Hematopoietic multipotent progenitor cell (in vitro differentiated cells): ENCODE measurements at regions not wholly inside any gene's neighbourhood (a gene's known extent, or its start where the extent isn't known, plus 50 kb on each side); places are given as distances from the start of the nearest gene placed in this dataset.

ENCODE experiments used
- DNase-seq, 3 donors: peaks; one replicate each; pipeline ENCODE4 v3.0.0-alpha.2; 2011 to 2015; ENCODE audit warnings: low read depth in 2 of 3, low spot score in 2 of 3

DNA sequence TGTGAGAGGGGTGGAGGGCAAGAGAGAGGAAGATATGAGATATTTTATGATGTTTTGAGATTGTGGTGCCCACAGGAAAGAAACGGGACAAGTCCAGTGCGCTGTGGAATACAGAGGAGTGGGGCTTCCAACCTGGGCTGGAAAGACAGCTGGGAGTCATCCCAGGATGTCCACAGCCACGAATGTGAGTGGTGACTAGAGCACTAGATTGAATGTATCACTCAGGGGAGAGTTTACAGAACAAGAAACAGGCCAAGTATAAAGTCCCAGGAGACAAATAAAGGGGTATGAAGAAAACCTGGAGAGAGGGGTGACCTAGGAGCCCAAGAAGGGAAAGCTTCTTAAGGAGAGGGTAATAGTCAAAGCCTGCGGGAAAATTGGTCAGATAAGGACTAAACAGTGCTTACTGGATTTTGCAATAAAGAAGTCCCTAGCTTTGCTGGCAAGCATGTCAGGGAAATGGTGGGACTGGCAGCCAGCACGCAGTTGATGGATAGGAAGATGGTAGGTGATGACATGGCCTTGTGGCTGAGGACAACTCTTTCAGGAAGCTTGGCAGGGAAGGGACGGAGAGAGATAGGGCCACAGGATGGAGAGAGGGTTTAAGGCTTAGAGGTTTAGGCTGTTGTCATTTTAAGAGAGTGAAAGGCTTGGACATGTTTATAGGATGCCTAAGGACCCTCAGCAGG, 114.5 kb downstream of the AXIN2 start:
- no peak for DNase-seq

DNA sequence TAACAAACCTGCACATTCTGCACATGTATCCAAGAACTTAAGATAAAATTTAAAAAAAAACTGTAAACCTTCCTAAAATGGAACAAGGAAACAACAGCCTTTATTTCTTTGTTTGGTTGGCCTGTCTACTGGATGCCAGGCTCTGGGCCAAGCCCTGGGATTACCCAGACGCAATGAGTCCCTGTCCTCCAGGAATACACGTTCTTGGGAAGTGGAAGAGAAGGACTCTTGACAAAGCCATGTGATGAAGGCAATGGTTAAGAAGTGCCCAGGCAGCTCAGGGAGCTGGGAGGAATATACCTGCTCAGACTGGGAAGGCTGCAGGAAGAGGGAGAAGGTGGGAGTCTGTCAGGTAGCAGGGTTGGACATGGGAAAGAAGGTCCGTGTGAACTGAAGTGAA, 115.4 kb downstream of the AXIN2 start:
- DNase-seq, result no peak

DNA sequence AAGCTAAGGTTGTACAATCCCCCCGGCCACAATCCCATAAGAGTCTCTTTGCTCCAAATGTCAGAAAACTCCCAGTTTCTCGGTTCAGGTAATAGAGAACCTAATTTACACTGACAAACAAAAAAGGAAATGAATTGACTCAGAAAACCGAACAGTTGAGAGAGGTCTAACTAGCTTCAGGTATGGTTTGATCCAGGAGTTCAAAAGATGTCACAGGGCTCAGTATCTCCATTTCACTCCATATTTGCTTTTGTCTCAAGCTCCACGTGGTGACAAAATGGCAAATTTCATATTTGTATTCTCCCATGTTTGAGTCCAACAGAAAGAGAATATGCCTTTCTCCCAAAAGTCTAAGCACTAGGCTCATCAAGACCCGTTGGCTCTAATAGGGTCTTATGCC, 117.4 kb downstream of the AXIN2 start:
- no peak for DNase-seq

DNA sequence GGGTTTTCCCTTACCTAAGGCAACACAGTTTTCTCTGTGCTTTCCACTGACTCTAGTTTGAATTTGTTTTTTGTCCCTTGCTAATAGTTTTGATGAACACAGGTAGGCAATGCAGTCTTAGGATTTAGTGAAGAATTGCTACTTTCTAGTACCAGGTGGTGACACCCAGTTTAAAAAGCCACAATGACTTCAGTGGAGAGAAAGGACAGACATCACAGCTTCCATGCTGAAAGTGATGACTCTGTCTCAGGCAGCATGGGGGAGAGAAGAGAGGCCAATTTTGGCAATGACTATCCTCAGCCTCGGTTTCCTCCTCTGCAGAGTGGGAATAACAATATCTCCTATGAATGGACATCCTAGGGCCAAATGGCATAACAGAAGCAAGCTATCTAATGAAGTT, 118.8 kb downstream of the AXIN2 start:
- DNase-seq, result no peak

DNA sequence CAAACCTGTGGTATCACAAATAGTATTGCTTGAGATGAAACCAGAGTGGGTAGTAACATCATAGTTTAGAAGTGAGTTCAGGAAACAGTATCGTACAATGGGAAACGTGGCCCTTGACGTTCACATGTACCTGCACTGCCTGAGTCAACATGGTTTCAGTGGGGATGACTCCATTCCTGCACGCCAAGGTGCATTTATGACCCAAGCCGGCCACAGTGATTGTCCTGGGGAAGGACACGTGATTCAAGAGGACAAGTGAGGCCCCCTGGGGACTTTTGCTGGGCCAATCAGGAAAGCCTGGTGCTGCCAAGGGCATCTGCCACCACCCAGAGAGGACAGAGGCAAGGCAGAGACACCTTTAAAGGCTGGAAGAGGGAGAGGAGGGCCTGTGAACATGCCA, 119.2 kb downstream of the AXIN2 start:
- no peak for DNase-seq

DNA sequence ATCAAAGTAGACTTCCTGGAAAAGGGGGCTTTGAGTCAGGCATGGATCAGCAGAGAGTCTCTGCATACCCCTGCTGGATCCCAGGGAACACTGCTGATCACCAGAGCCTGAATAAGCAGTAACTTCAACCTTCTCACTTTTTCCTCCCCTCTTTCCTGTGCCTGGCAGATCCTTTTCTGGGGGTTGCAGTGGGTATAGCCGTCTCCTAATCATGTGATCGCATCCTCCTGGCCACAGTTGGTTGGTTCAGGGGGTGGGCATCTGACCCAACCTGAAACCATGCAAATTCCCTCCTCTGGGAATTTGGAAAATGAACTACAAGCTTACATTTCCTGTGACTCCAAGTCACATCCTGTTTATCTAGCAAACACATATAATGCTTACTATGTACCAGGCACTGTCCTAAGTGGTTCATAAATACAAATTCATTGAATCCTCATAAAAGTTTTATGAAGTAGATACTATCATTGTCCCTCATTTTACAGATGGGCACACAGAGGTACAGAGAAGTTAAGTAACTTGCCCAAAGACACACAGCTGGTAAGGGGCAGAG, 120.3 kb downstream of the AXIN2 start:
- DNase-seq, result no peak

DNA sequence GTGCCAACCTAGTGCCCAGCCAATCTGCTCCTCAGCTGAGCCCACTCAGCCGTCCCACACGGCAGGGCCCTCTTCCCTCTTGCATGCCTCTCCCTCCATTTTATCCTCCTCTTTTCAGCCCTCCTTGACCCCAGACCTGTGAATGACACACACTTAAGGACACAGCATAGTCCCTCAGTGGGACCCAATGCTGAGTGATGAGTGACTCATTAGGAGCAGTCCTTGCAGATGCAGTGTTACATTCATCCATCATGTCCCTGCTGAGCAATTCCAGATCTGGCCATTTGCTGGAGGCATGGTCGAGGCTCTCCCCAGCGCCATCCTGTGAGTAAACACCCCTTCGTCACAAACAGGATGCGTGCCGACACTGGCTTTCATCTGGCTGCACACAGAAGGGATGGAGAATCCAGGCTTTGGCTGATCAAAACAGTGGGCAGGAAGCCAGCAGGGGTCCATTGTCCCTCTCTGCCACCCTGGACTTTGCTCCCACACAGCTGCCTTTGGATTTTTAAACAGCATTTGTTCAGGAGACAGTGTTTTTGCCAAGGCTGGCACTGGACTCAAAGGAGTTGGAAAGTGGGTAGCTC, 122.6 kb downstream of the AXIN2 start:
- DNase-seq, result no peak

DNA sequence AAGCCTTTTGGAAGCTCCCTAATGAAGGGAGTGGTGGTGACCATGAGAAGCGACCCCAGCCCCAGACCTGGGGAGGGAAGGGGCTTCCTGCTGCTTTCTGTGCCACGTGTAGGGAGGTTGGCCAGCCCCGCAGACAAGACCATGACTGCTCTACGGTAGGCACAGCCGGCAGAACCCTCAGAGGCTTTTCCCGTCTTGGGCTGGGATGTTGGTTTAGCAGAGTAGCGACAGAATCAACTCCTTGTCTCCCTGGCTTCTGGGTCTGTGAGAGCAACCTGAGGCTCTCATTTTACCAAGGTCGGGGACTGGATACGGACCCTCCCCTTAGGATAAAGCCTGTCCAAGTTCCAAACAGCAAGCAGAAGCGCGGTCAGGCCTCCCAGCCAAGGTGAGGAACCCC, 123.3 kb downstream of the AXIN2 start:
- no peak for DNase-seq

DNA sequence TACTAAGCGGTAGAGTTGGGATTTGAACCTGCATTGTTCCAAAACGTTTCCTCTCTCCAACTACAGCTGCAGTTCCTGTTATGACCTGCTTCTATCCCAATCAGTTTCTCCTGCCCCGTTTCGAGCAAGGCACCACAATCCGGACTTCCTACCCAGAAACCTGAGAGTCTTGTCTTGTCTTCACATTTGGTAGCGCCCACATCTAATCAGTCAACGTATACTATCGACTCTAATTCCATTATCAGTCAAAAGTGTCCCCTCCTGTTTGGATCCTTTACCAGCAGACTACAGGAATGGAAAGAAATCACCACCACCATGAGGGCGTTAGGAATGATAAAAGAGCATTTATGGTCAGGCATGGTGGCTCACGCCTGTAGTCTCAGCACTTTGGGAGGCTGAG, 124.6 kb downstream of the AXIN2 start:
- DNase-seq, result no peak

DNA sequence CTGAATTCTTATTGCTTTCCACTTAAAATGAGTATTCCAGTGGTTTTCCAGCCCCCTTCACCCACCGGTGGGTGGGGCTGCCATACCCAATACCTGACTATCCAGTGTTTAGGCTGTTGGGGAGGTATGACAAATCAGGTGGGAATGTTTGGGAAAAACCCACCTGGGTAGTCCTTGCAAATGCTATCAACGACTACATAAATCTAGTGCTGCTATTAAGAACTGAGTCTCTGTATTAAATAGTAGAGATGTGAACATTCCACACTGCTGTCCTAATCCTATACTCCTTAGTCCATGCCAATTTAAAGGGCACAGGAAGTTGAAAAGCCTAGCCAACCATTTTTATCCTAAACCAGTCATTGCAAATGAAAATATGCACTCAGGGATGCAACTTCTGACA, 126.6 kb downstream of the AXIN2 start:
- no peak for DNase-seq

DNA sequence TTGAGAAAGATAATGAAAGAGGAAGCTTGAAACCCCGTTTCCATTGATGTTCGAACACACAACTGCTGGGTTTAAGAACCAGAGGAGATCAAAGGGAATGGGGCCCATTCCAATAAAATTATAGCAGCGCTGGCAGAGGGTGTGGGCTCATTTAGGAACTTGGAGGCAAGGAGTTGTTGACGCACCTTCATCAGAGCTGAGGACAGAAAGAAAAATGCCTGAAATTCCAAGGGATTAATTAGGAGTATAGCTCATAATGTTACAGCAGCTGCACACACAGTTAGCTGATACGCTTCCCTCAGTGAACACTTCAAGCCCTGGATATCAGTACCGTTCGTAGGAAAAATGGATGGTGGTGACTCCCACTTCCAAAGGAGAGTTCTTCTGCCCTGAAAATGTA, 127.2 kb downstream of the AXIN2 start:
- DNase-seq, result no peak

DNA sequence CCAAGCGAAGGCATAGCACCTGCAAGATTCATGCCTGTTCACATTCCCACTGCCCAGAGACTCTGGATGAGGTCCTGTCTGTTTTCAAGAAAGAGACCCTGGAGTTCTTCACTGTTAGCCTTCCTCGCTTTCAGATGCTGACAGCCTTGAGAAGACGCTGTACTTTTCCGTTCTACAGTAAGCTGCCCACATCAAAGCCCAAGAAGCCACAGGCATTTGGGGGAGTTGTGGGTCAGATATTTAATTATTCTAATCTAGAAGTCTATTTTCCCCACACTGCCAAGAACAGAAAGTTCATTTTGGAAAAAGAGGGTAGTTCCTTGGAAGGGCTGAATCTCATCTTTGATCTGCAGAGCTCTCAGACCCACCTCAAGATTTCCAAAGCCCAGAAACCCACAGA, 127.9 kb downstream of the AXIN2 start:
- DNase-seq, result no peak

DNA sequence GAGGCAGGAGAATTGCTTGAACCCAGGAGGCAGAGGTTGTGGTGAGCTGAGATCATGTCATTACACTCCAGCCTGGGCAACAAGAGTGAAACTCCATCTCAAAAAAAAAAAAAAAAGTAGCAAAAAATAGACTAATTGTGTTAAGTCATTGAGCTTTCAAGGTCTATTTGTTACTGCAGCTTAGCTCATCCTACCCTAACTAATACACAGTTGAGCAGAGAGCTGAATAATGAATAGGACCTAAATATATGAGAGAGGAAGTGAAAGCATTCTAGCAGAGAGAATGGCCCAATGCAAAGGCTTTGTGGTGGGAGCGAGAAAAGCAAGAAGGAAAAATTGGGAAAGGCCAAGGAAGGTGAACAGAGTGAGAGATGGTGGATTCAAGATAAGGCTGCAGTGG, 128.3 kb downstream of the AXIN2 start:
- no peak for DNase-seq

DNA sequence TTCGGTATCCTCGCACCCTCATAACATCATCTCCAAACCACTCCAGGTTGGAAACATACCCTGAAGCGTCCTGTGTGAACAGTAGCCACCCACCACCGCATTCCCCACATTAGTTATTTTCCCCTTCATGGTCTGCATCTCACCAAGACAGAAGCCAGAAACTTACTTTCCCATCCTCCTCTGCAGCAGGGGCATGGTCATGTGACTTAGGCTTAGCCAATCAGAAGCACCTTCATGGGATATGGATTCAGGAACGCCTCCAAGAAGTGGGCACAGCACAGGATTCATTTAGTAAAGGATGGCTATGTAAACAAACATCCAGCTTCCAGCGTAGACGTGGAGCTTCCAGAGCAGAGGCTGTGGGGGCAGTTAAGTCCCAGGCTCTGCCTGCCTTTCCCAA, 130.3 kb downstream of the AXIN2 start:
- DNase-seq, result no peak

DNA sequence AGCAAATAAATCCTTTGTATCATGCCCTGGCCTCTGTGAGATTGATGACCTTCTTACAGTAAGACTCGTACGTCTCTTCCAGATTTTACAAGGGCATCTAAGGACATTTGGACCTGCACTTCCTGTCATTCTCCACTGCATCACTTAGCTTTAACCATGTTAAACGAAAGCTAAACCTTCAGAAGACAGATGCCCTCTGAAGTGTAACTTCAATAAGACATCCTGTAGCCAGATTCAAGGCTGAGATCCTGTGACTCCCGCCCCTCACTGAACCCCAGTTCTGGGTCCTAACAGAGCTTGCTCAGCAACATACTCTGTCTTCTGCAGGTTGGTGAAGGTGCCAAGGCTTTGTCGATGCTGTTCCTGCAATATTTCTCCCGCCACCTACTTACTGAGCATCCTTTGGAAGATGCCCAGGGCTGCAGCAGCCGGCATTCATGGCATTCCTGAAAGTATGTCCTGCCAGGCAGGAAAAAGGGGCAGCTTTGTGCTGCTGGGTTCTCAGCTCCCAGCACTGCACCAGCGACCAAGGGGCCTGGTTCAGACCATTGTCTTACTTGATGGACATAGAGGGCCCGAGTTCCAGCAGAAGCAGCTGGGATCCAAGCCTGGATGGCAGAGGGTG, 131.1 kb downstream of the AXIN2 start:
- no peak for DNase-seq

DNA sequence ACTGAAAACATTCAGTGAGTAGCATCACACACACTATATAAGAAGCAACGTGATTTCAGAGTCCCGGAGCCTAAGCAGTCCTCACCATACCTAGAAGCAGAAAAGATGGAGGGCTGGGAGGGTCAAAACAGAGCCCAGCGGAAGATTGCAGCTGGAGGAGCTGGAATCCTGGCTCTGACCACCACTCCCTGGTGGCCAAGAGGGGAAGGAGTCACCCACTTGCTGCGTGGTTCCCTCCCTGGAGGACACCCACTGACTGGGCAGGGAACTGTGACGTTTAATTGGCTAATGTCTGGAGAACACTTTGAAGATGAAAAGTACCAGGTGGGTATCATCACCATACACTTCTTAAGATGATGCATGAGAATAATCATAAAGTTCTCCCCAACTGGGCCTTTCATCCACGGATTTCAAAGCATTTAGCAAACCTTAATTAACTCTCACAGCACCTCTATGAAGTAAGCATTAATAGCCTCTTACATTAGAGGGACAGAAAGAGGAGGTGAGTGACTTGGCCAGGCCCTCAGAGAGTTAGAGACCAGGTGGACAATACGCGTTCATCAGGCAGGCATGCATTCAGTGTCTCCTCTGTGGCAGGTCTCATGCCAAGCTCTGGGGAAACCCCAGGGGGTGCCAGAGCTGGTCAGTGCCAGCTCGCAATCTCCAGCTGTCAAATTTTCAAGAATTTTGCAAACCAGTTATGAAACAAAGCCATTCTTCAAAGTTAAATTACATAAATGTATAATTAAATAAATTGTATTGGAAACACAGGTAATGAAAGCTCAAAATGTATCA, 137.9 kb downstream of the AXIN2 start:
- no peak for DNase-seq

DNA sequence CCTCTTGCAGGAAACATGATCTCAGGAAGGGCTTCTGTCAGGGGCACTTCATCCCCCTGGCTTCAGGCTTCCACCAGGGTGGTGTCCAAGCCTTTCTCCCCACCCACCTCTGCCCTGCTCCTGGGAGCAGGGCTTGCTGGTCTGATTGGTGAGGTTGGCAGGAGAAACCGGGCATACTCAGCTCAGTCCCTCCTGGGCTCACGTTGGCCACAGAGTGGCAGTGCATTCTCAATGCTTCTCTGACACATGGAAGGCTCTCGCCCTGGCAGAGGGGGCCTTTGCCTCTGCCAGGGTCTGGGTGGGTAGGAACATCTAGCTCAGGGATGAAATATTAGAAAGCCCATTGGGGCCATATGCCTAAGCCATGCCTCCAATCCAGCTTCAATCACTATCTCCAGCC, 142.8 kb downstream of the AXIN2 start:
- no peak for DNase-seq

DNA sequence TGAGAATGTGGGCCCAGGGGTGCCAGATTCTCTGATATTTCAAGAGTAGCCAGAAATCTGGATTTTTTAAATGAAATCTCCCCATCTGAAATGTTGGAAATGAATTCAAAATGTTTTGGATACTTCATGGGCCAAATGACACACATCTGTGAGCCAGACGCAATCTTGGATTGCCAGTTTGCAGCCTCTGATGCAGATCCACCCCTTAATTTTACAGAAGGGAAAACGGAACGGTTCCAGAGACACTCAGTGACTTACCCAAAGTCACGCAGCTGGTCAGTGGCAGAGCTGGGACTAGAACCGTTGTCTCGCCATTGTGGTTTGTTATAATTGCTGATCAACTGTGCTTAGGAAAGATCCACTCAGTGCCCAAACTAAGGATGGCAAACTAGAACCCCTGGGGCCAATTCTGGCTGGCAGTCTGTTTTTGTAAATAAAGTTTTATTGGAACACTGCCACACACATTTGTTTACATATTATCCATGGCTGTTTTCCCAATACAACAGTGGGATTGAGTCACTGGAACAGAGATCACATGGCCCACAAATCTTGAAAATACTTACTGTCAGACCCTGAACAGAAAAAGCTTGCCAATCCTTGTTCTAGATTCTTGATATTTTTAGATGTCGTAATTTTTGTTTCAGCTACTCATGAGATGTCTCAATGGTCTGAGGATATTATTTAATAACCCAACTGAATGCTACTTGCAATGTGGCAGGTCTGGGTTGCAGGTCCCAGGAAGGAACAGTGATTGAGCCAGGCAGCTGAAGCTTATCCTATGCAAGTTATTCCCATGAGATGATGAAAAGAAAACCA, 143.8 kb downstream of the AXIN2 start:
- no peak for DNase-seq

DNA sequence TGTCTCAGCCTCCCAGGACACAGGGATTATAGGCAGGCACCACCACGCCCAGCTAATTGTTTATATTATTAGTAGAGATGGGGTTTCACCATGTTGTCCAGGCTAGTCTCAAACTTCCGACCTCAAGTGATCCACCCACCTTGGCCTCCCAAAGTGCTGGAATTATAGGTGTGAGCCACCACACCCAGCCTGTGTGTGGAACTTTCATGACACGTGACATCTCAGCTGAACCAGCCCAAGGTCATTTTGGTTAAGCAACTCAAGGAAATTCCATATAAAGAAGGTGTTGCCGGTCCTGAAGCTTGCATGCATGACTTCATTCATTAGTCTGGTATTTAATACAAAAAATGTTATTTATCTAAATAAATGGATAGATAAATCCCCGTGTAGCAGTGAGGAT, 145.5 kb downstream of the AXIN2 start:
- DNase-seq, result no peak

DNA sequence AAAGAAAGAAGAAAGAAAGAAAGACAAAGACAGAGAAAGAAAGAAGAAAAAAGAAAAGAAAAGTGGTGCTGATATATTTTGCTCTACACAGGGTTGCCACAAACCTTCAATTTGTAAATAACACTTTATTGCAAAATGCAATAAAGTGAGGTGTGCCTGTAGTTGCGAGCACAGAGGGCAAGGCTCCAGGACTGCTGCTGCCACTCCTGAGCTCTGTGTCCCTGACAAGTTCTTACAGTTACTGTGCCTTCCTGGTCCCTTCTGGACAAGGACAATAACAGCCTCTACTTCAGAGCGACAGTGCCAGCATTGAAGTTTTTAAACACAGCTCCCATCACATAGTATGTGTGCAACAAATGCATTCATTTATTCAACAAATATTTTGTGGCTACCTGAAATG, 148.1 kb downstream of the AXIN2 start:
- DNase-seq, result no peak

DNA sequence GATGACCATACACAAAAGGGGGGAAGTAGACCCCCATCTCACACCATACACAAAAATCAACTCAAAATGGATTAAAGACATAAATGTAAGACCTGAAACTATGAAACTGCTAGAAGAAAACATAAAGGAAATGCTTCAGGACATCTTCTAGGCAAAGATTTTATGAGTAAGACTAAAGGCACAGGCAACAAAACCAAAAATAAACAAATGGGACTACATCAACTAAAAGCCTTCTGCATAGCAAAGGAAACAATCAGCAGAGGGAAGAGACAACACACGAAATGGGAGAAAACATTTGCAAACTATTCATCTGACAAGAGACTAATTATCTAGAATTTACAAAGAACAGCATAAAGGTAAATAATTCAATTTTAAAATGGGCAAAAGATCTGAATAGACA, 152.1 kb downstream of the AXIN2 start:
- DNase-seq, result no peak
